ENCODE measurements at regions not wholly inside any gene's neighbourhood (a gene's known extent, or its start where the extent isn't known, plus 50 kb on each side); places are given as distances from the start of the nearest gene placed in this dataset.

GRCh38 chr13:37211487-37211886 lies 106.0 kb upstream of the CSNK1A1L start:
- H3K9me3 ChIP-seq (ENCODE audit: low read length): no peaks in the 10 kb centered on the region
- POLR2A ChIA-PET: no interaction called here
- intact Hi-C loops (cut with micrococcal nuclease; ENCODE audit: unreplicated experiment) (no loop called here), in situ Hi-C loops (cut with HindIII; ENCODE audit: extremely low pct_ligation_motif_present, low pct_unique_long_range_greater_than_20kb) (no loop called here)
- 21% methylated on average over 7 of the region's 7 CpGs for WGBS (ENCODE audit: low lambda C conversion rate)
- no peaks in the 10 kb centered on the region; a peak in 1 of 5 replicates for H3K27me3 ChIP-seq (ENCODE audit: control insufficient read depth in 1 of 2, insufficient read depth in 2 of 2, low read length in 2 of 2)
- no peak overlapping the region for H3K4me3 ChIP-seq (replicated peaks in 1 of 3; ENCODE audit: insufficient read depth in 1 of 3, low read depth in 2 of 3, low read length in 3 of 3)
- no peak for ATAC-seq
- no TSS peak for BruUV-seq (replicated peaks)
- FAIRE-seq: no peak
- no peaks in the 10 kb centered on the region for H3K36me3 ChIP-seq (replicated peaks in 1 of 2; ENCODE audit: control insufficient read depth in 1 of 2, insufficient read depth in 2 of 2, low read length in 2 of 2)
- H3K9ac ChIP-seq (ENCODE audit: insufficient read depth, low read depth, low read length): no peak overlapping the region
- no peak overlapping the region for H2AFZ ChIP-seq (ENCODE audit: low read length)
- H3K27ac ChIP-seq (ENCODE audit: extremely low read length, insufficient read depth, low read length): no peak overlapping the region
- no peaks in the 10 kb centered on the region for H3K4me1 ChIP-seq (ENCODE audit: insufficient read depth, low read length)
- H3K79me2 ChIP-seq (ENCODE audit: insufficient read depth, low read length): no peaks in the 10 kb centered on the region
- no peak overlapping the region for H3K4me2 ChIP-seq (ENCODE audit: low read depth, low read length)
- CTCF ChIA-PET (ENCODE audit: low intra/inter-chr PET ratio, low total read pairs): no interaction called here
- H4K20me1 ChIP-seq (ENCODE audit: insufficient read depth, low read length): no peaks in the 10 kb centered on the region
- DNase-seq (ENCODE audit: low spot score): no peak
- TF ChIP-seq SPEN (CRISPR knock-in tag; IDR thresholded peaks at IDR 0.05; ENCODE audit: low read depth) (no peak), ETV6 (CRISPR knock-in tag; conservative IDR thresholded peaks at IDR 0.05) (no peak), ZNF784 (CRISPR knock-in tag; IDR thresholded peaks at IDR 0.05; ENCODE audit: borderline replicate concordance) (no peak), POLR2G (IDR thresholded peaks at IDR 0.05; ENCODE audit: low read depth, low read length) (no peak), ZNF574 (CRISPR knock-in tag; IDR thresholded peaks at IDR 0.05) (no peak), AKNA (CRISPR knock-in tag; IDR thresholded peaks at IDR 0.05; ENCODE audit: borderline replicate concordance) (no peak), CEBPZ (IDR thresholded peaks at IDR 0.05; ENCODE audit: low read length) (no peak), BATF2 (CRISPR knock-in tag; IDR thresholded peaks at IDR 0.05) (no peak), THAP7 (CRISPR knock-in tag; IDR thresholded peaks at IDR 0.05) (no peak), CENPX (CRISPR knock-in tag; IDR thresholded peaks at IDR 0.05) (no peak), FOXO1 (CRISPR knock-in tag; IDR thresholded peaks at IDR 0.05) (no peak)

Data from HepG2 (cell line).